Hematopoietic multipotent progenitor cell treated with erythropoietin and hydrocortisone succinate and interleukin-3 and kit ligand, for 15 days (in vitro differentiated cells): ENCODE measurements at regions not wholly inside any gene's neighbourhood (a gene's known extent, or its start where the extent isn't known, plus 50 kb on each side); places are given as distances from the start of the nearest gene placed in this dataset.
"Not testable (repeated sequence)": the region's sequence is repeated elsewhere in the genome, so short reads cannot be mapped to it uniquely, and the experiment has no call there.

Source experiments
- DNase-seq: peaks from one replicate; pipeline ENCODE4 v3.0.0-alpha.2; 2015; ENCODE audit warnings: low spot score

GRCh38 chr4:42205541-42205940 lies 53.1 kb upstream of the BEND4 start:
- DNase-seq, result no peak

DNA sequence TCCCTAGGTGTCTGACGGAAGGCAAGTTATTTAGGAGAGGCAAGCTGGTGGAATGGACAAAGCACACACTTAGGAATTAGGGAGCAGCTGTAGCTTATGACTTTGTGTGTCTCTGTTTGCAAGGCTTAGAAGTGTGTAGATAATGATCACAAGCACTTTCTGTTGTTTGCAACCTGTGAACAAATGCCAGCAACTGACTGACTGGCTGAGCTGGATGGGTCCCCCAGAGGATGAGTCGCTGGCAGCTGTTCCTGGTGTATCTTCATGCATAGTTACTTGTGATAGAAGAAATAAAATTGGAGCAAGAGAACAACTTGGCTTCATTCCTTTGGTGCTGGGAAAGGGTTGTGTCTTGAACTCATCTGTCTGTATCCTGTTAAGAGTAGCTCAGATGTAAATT lies 64.2 kb upstream of the BEND4 start:
- no peak for DNase-seq

GRCh38 chr4:42225286-42225685 lies 72.8 kb upstream of the BEND4 start:
- DNase-seq, result no peak

- DNase-seq, result no peak
Observed at GRCh38 chr4:42234817-42235216, 82.4 kb upstream of the BEND4 start.

GRCh38 chr4:42235304-42236021 lies 83.0 kb upstream of the BEND4 start:
- DNase-seq, result no peak

GRCh38 chr4:42237010-42237409 lies 84.6 kb upstream of the BEND4 start:
- no peak for DNase-seq

- no peak for DNase-seq
Observed at GRCh38 chr4:42237451-42237850, 85.0 kb upstream of the BEND4 start.

DNA sequence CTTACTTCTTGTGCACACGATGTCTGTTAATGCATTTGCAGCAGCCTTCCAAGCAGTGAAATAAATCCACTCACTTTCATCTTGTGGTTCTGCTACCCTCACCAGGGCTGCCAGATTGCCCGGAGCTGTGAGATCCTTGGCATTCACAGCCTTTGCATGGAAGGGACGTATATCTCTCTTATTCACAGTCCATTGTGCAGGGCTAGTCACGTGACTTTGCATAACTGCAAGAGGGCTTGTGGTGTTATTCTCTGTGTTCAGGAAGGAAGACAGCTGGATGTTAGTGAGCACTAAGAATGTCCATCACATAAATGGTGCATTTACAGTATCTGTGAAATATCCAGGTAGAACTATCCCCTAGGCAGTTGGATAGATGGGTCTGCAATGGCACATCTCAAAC lies 96.5 kb upstream of the BEND4 start:
- DNase-seq, result no peak

DNA sequence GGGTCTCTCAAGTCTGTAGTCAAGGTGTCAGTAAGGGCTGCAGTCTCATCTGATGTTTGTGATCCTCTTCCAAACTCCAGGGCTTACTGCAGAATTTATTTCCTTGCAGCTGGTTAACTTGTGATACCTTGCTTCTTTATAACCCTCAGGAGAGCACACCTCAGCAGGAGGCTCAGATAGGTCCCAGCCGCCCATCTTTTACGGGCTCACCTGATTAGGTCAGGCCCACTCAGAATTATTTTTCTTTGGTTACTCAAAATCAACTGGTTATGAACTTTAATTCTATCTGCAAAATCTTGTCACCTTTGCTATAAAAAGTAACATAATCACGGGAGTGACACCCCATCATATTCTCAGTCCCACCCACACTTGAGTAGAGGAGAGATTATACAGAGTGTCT lies 99.9 kb upstream of the BEND4 start:
- DNase-seq, result no peak

GRCh38 chr4:42257645-42258044 lies 105.2 kb upstream of the BEND4 start:
- DNase-seq, result not testable (repeated sequence)

DNA sequence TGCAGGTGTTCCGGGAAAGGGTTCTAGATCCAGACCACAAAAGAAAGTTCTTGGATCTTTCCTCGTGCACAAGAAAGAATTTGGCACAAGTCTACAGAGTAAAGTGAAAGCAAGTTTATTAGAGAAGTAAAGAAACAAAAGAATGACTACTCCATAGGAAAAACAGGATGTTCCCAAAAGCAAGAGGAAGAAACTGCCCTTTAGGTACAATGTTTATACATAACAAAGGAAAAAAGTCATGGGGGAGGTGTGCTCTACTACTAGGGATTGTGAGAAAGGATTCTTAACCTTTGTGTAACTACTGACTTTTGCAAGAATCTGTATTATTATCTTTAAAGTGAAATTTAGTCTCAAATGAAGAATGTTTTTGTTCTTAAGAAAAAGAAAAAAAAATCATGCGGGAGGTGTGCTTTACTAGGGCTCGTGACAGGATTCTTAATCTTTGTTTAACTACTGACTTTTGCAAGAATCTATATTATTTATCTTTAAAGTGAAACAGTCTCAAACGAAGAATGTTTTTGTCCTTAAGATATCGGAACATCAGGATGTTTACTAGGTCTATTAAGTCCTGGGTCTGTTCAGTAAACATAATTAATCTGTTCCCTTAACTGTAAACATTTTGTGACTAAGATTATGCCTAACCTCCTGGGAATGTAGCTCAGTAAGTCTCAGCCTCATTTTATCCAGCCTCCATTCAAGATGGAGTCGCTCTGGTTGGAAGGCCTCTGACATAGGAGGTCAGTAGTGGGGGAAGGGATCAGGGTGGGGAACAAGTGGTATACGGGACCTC lies 110.4 kb upstream of the BEND4 start:
- DNase-seq, result no peak

- no peak for DNase-seq
Observed at GRCh38 chr4:42265782-42266602, 113.5 kb upstream of the BEND4 start.

DNA sequence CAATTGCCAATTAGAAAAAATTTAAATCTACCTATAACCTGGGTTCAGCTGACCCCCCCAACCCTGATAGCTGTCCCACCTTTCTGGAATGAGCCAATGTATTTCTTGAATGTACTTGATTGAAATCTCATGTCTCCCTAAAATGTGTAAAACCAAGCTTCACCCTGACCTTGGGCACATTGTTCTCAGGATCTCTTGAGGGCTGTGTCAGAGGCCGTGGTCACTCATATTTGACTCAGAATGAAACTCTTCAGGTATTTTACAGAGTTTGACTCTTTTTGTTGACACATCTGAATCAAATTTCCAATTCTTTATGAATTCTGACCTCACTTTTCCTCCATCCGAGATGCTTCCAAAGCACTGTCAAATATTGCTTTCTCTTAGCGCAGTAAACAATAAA lies 115.3 kb upstream of the BEND4 start:
- DNase-seq, result no peak

- no peak for DNase-seq
Observed at GRCh38 chr4:42268824-42269223, 116.4 kb upstream of the BEND4 start.

DNA sequence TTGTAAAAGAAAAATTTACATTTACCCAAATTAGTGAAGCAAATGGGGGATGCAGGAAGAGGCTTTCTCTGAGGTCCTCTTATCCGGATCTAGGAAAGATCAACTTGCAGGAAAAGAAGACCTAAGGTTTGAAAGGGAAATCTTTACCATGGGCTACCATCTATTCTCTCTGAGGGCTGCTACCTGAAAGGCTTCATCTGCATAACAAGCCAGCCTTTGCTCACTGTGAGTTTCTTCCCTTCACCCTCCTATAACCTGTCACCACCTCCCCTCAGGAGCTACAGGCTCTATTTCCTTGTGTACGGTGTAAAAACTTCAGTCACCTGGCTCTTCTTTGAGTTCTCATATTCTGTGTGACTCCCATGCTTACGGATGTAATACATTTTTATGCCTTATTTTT lies 118.6 kb upstream of the BEND4 start:
- DNase-seq, result no peak

DNA sequence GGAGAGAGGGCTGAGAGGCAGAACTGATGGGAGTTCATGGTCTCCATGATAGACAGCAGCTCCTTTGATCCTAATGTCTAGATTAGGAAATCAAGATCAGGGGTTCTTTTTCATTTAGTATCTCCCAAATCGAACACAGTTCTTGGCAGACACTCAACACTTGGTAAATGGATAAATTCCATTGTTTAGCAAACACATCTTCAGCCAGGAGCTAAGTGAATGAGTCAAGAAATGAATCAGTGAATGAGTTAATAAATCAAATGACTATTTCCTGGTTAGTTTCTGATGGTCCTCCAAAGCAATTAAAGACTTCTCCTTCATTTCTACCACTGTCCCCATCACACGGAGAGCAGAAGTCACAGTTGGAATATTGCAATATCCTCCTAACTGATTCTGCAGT lies 120.0 kb upstream of the SHISA3 start:
- no peak for DNase-seq

DNA sequence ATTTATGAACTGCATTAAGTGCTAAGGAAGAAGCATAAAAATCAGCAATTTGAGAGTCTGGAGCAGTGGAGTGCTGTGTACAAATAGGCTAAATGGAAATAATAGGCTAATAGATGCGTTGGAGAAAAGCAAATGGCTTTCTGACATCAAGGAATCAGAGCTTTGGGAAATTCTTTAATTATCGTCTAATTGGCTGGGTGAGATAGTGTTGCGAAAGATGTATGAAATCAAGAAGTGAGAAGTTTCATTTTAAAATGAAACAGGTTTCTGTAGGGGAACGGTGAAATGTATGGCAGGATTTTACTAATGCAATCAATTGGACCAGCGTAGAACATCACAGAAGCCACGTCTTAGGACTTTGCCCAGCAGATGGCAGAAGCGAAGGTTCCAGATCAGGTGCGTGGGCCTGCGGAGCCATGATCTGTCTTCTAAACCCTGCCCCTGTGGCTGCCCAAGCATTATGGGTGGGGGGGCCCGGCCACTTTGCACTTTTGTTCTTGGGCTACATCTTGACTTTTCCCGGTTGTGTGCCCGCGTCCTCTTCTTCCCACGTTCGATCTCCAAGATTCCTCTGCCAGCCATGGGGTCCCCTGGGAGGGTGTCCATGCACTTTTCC lies 118.5 kb upstream of the SHISA3 start:
- no peak for DNase-seq

DNA sequence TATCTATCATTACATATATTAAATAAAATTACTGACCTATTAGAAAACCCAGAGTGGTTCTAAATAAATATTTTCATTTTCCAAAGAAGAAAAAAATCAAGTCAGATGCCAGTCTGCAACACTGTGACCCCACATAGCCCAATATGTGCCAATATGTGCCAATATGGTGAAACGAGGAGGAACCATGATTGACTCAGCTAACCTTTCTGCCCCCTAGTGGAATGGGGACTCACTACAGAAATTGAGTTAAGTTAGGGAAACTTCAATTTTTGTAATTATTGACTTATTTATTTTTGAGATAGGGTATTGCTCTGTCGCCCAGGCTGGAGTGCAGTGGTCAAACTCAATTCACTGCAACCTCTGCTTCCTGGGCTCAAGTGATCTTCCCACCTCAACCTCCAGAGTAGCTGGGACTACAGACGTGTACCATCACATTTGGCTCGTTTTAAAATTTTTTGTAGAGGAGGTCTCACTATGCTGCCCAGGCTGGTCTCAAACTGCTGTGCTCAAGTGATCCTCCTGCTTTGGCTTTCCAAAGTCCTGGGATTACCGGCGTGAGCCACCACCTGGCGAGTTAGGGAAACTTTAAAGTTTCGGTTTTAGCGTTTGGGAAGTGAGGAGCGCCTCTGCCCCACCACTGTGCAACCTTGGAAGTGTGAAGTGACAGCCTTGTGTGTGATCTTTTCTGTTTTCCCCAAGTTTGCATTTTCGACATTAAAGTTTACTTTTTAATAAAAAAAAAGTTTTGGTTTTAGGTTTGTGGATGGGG lies 116.8 kb upstream of the SHISA3 start:
- DNase-seq, result peak; percentile 31

GRCh38 chr4:42281324-42282020 lies 115.8 kb upstream of the SHISA3 start:
- DNase-seq, result no peak

DNA sequence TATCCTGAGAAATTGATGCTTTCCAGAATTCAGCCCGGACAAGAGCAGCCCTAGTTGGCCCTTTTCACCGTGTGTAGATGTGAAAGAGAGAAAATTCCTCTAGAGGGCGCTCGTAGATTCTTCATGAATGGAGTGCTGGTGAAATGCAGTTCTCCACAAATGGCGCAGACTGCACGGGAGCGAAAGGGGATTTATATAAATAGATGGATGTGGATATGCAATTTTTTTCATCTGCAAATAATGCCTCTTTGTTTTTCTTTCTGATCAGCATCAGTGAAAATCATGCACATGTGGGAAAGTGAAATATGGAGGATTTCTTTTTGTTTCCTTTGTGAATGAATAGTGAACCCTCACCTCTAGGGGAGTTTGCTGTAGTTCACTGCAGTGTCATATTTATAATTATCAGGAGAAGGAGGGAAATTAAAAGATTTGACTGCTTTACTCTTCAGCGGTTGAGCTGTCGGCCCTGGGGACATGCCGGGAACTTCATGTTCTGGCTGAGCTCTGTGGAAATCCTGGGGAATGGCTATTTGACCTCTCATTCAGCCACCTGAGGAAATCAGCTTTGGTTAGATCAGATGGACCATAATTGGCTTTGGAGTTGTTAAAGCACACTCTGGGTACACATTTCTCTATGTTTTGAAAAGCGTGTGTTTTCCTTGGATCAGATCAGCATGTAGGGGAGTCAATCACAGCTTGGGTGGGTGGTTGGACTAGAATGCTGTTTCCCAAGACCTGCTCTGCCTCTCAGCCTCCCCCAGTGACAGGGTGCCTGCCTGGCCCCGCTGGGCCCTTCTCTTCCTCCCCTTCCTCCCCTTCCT lies 115.0 kb upstream of the SHISA3 start:
- DNase-seq, result peak; percentile 43
